KG1 (cell line): ENCODE measurements at regions not wholly inside any gene's neighbourhood (a gene's known extent, or its start where the extent isn't known, plus 50 kb on each side); places are given as distances from the start of the nearest gene placed in this dataset.
"Not testable (repeated sequence)": the region's sequence is repeated elsewhere in the genome, so short reads cannot be mapped to it uniquely, and the experiment has no call there.

Source experiments
- DNase-seq: peaks from one replicate; lab custom pipeline; 2025; lab: John Stamatoyannopoulos, UW

- DNase-seq: no peak
Measured at GRCh38 chr12:46627686-46628085, 198.1 kb downstream of the SLC38A4 start.

- DNase-seq: not testable (repeated sequence)
Measured at GRCh38 chr12:46619474-46619873, 206.3 kb downstream of the SLC38A4 start.

GRCh38 chr12:46617737-46618136 is 208.1 kb downstream of the SLC38A4 start:
- DNase-seq: not testable (repeated sequence)

GRCh38 chr12:46617167-46617566 is 208.6 kb downstream of the SLC38A4 start:
- DNase-seq: no peak

- no peak for DNase-seq
Measured at GRCh38 chr12:46610754-46611153, 215.0 kb downstream of the SLC38A4 start.

GRCh38 chr12:46609674-46610073 is 216.1 kb downstream of the SLC38A4 start:
- no peak for DNase-seq

- DNase-seq: no peak
Measured at GRCh38 chr12:46609273-46609623, 216.5 kb downstream of the SLC38A4 start.

GRCh38 chr12:46608431-46609272 is 217.1 kb downstream of the SLC38A4 start:
- DNase-seq: no peak

GRCh38 chr12:46604684-46605083 is 221.1 kb downstream of the SLC38A4 start:
- no peak for DNase-seq

GRCh38 chr12:46603776-46604456 is 221.9 kb downstream of the SLC38A4 start:
- DNase-seq: no peak

GRCh38 chr12:46602474-46602873 is 223.3 kb downstream of the SLC38A4 start:
- DNase-seq: no peak

GRCh38 chr12:46590991-46591703 is 218.6 kb upstream of the SLC38A2 start:
- DNase-seq: no peak

- DNase-seq: no peak
Measured at GRCh38 chr12:46585854-46586621, 213.5 kb upstream of the SLC38A2 start.

- DNase-seq: not testable (repeated sequence)
Measured at GRCh38 chr12:46584098-46584497, 211.5 kb upstream of the SLC38A2 start.

GRCh38 chr12:46581990-46582389 is 209.4 kb upstream of the SLC38A2 start:
- not testable (repeated sequence) for DNase-seq

GRCh38 chr12:46580445-46580844 is 207.9 kb upstream of the SLC38A2 start:
- no peak for DNase-seq

- DNase-seq: no peak
Measured at GRCh38 chr12:46579474-46579873, 206.9 kb upstream of the SLC38A2 start.

- DNase-seq: no peak
Measured at GRCh38 chr12:46578190-46578982, 205.8 kb upstream of the SLC38A2 start.

- DNase-seq: no peak
Measured at GRCh38 chr12:46577063-46577776, 204.6 kb upstream of the SLC38A2 start.

GRCh38 chr12:46574847-46575246 is 202.3 kb upstream of the SLC38A2 start:
- no peak for DNase-seq

- DNase-seq: no peak
Measured at GRCh38 chr12:46573347-46573658, 200.7 kb upstream of the SLC38A2 start.
